KMS-11 (cell line): ENCODE measurements at regions not wholly inside any gene's neighbourhood (a gene's known extent, or its start where the extent isn't known, plus 50 kb on each side); places are given as distances from the start of the nearest gene placed in this dataset.

Experiments
- H2AFZ ChIP-seq: fragments of 200-600 bp; sonication (generic); 2 replicates; pipeline ENCODE4 v1.6.1; 2016; ENCODE audit warnings: antibody characterized with exemption, mixed run types, low read depth
- H3K27ac ChIP-seq: fragments of 200-600 bp; sonication (generic); 2 replicates; pipeline ENCODE4 v1.6.1; 2016; ENCODE audit warnings: mild to moderate bottlenecking, mixed run types
- H3K27me3 ChIP-seq: fragments of 200-600 bp; sonication (generic); 2 replicates; pipeline ENCODE4 v1.6.1; 2017; ENCODE audit warnings: mild to moderate bottlenecking, low read depth, mixed run types, moderate library complexity; ENCODE audit not compliant: insufficient read depth
- H3K36me3 ChIP-seq: fragments of 200-600 bp; sonication (generic); 2 replicates; pipeline ENCODE4 v1.6.1; 2017; ENCODE audit warnings: mild to moderate bottlenecking, mixed run types; ENCODE audit not compliant: insufficient read depth
- H3K4me1 ChIP-seq: fragments of 200-600 bp; sonication (generic); 2 replicates; pipeline ENCODE4 v1.6.1; 2016; ENCODE audit warnings: mild to moderate bottlenecking, low read depth, mixed run types; ENCODE audit not compliant: poor library complexity, severe bottlenecking
- H3K4me2 ChIP-seq: fragments of 200-600 bp; sonication (generic); 2 replicates; pipeline ENCODE4 v1.7.0; 2016; ENCODE audit warnings: mild to moderate bottlenecking, mixed run types
- H3K4me3 ChIP-seq: fragments of 200-600 bp; sonication (generic); IDR thresholded peaks from 2 replicates; pipeline ENCODE4 v1.6.1; 2017; ENCODE audit warnings: low read depth, low read length, mixed read lengths; ENCODE audit not compliant: insufficient read depth
- H3K79me2 ChIP-seq: fragments of 200-600 bp; sonication (generic); 2 replicates; pipeline ENCODE4 v1.6.1; 2016; ENCODE audit warnings: low read depth, mixed run types; ENCODE audit not compliant: insufficient read depth
- H3K9ac ChIP-seq: fragments of 200-600 bp; sonication (generic); 2 replicates; pipeline ENCODE4 v1.6.1; 2016; ENCODE audit warnings: mild to moderate bottlenecking, mixed run types
- H4K20me1 ChIP-seq: fragments of 200-600 bp; sonication (generic); 2 replicates; pipeline ENCODE4 v1.6.1; 2016; ENCODE audit warnings: mild to moderate bottlenecking, mixed run types; ENCODE audit not compliant: insufficient read depth
- CTCF ChIP-seq: fragments of 200-600 bp; sonication (generic); conservative IDR thresholded peaks from 2 replicates; pipeline ENCODE4 v1.6.1; 2017; ENCODE audit warnings: low read depth, mild to moderate bottlenecking, antibody characterized with exemption, low read length, moderate library complexity, mixed read lengths

GRCh38 chr3:79887213-79887612, 119.4 kb upstream of the ROBO1 start:
- H3K9ac ChIP-seq: no peak overlapping the region
- H3K36me3 ChIP-seq: no peaks in the 10 kb centered on the region
- TF ChIP-seq CTCF: no peak
- no peak overlapping the region for H3K4me3 ChIP-seq
- no peak overlapping the region for H2AFZ ChIP-seq
- H3K4me2 ChIP-seq: no peak overlapping the region
- H4K20me1 ChIP-seq: no peaks in the 10 kb centered on the region
- H3K27me3 ChIP-seq: no peaks in the 10 kb centered on the region
- no peak overlapping the region for H3K27ac ChIP-seq
- H3K79me2 ChIP-seq: no peaks in the 10 kb centered on the region
- H3K4me1 ChIP-seq: no peaks in the 10 kb centered on the region

- Histone ChIP-seq H3K27ac (no peak overlapping the region), H3K79me2 (no peaks in the 10 kb centered on the region), H4K20me1 (no peaks in the 10 kb centered on the region), H3K4me3 (no peak overlapping the region), H3K36me3 (no peaks in the 10 kb centered on the region), H3K9ac (no peak overlapping the region), H3K4me1 (no peaks in the 10 kb centered on the region), H3K4me2 (no peak overlapping the region), H3K27me3 (no peaks in the 10 kb centered on the region), H2AFZ (no peak overlapping the region)
- TF ChIP-seq CTCF: no peak
Observed at GRCh38 chr3:79886204-79886603, 118.4 kb upstream of the ROBO1 start.

GRCh38 chr3:79885407-79885806, 117.6 kb upstream of the ROBO1 start:
- Histone ChIP-seq H3K4me1 (no peaks in the 10 kb centered on the region), H3K27me3 (no peaks in the 10 kb centered on the region), H2AFZ (no peak overlapping the region), H3K9ac (no peak overlapping the region), H3K79me2 (no peaks in the 10 kb centered on the region), H3K27ac (no peak overlapping the region), H4K20me1 (no peaks in the 10 kb centered on the region), H3K4me3 (no peak overlapping the region), H3K4me2 (no peak overlapping the region), H3K36me3 (no peaks in the 10 kb centered on the region)
- no peak for TF ChIP-seq CTCF

GRCh38 chr3:79884354-79884753, 116.6 kb upstream of the ROBO1 start:
- Histone ChIP-seq H3K36me3 (no peaks in the 10 kb centered on the region), H3K4me3 (no peak overlapping the region), H3K4me1 (no peaks in the 10 kb centered on the region), H4K20me1 (no peaks in the 10 kb centered on the region), H3K9ac (no peak overlapping the region), H3K27me3 (no peaks in the 10 kb centered on the region), H3K27ac (no peak overlapping the region), H3K4me2 (no peak overlapping the region), H3K79me2 (no peaks in the 10 kb centered on the region), H2AFZ (no peak overlapping the region)
- TF ChIP-seq CTCF: no peak

- H3K4me1 ChIP-seq: no peaks in the 10 kb centered on the region
- no peak overlapping the region for H3K9ac ChIP-seq
- H3K79me2 ChIP-seq: no peaks in the 10 kb centered on the region
- H3K27ac ChIP-seq: no peak overlapping the region
- no peak overlapping the region for H2AFZ ChIP-seq
- H3K27me3 ChIP-seq: no peaks in the 10 kb centered on the region
- H3K4me2 ChIP-seq: no peak overlapping the region
- H4K20me1 ChIP-seq: no peaks in the 10 kb centered on the region
- no peaks in the 10 kb centered on the region for H3K36me3 ChIP-seq
- no peak for TF ChIP-seq CTCF
- H3K4me3 ChIP-seq: no peak overlapping the region
Observed at GRCh38 chr3:79881431-79881830, 113.6 kb upstream of the ROBO1 start.
